Stimulated activated naive CD8-positive, alpha-beta T cell treated with anti-CD3 and anti-CD28 coated beads, Interleukin-15, Interleukin-2, amounts not matched to agents 100 ng/mL and 50 ng/mL, for 24 hours (primary cell): ENCODE measurements at regions not wholly inside any gene's neighbourhood (a gene's known extent, or its start where the extent isn't known, plus 50 kb on each side); places are given as distances from the start of the nearest gene placed in this dataset.
"Not testable (repeated sequence)": the region's sequence is repeated elsewhere in the genome, so short reads cannot be mapped to it uniquely, and the experiment has no call there.

Source experiments
- H3K27ac Mint-ChIP-seq: one replicate; pipeline ENCODE4 v1.8.0; 2021; ENCODE audit warnings: mild to moderate bottlenecking, mixed read lengths
- H3K27me3 Mint-ChIP-seq: one replicate; pipeline ENCODE4 v1.8.0; 2021; ENCODE audit warnings: mixed read lengths
- H3K36me3 Mint-ChIP-seq: one replicate; pipeline ENCODE4 v1.8.0; 2021; ENCODE audit warnings: low read depth, mixed read lengths
- H3K4me1 Mint-ChIP-seq: one replicate; pipeline ENCODE4 v1.8.0; 2021; ENCODE audit warnings: low read depth, mixed read lengths
- H3K4me3 Mint-ChIP-seq: one replicate; pipeline ENCODE4 v1.8.0; 2021; ENCODE audit warnings: mild to moderate bottlenecking, mixed read lengths
- H3K9me3 Mint-ChIP-seq: one replicate; pipeline ENCODE4 v1.8.0; 2021; ENCODE audit warnings: mixed read lengths

GRCh38 chr18:73006331-73006730 is 138.5 kb upstream of the NETO1 start:
- H3K27ac Mint-ChIP-seq, result no peak overlapping the region
- peaks cover 8% of the 10 kb centered on the region for H3K4me1 Mint-ChIP-seq
- no peaks in the 10 kb centered on the region for H3K36me3 Mint-ChIP-seq
- H3K4me3 Mint-ChIP-seq, result no peak overlapping the region
- peaks cover 22% of the 10 kb centered on the region for H3K9me3 Mint-ChIP-seq
- no peaks in the 10 kb centered on the region for H3K27me3 Mint-ChIP-seq

DNA sequence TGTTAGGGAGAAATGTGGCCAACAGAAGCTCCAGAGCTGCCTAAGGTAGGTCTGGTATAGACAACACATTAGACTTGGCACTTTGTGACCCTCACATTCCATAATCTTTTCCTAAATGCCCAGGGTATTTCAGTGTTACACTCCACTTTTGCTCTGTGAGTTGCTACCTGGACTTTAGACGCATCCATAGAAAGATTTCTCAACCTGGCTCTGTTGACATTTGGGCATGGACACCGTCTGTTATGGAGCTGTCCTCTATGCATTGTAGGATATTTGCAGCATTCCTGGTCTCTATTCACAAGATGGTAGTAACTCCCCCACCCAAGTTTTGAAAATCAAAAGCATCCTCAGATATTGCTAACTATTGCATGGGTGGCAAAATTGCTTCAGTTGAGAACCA is 136.5 kb upstream of the NETO1 start:
- peaks cover 22% of the 10 kb centered on the region for H3K9me3 Mint-ChIP-seq
- no peaks in the 10 kb centered on the region for H3K27me3 Mint-ChIP-seq
- H3K4me3 Mint-ChIP-seq, result no peak overlapping the region
- H3K4me1 Mint-ChIP-seq, result peaks cover 8% of the 10 kb centered on the region
- H3K27ac Mint-ChIP-seq, result no peak overlapping the region
- no peaks in the 10 kb centered on the region for H3K36me3 Mint-ChIP-seq

DNA sequence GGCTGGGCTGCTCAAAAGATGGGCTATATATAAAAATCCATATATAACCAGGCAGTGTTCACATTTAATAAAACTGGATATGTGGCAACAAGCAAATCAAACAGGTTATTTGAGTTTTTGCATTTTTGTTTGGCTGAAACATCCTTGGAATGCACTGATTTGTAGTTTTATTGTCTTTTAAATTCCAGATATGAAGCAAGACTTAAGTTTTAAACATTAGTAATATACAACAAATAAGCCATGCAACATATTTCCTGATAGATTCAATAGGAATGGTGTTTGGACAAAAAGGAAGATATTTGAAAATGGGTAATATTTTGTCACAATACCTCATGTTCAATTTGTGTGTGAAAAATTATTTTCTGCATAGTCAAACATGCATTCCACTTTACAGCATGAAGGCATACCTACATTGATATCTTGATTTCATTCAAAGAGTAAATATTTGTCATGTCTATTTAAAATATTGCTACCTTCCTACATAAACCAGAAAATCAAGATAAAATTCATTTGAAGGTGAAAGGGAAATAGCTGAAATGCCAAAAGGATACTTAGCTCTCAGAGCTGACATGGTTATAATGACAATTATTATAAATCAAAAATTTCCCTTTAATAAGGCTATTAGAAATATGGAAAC is 132.3 kb upstream of the NETO1 start:
- Mint-ChIP-seq H3K4me3 (no peak overlapping the region), H3K36me3 (no peaks in the 10 kb centered on the region), H3K9me3 (peaks cover 16% of the 10 kb centered on the region), H3K27ac (no peak overlapping the region), H3K4me1 (no peaks in the 10 kb centered on the region), H3K27me3 (no peaks in the 10 kb centered on the region)

DNA sequence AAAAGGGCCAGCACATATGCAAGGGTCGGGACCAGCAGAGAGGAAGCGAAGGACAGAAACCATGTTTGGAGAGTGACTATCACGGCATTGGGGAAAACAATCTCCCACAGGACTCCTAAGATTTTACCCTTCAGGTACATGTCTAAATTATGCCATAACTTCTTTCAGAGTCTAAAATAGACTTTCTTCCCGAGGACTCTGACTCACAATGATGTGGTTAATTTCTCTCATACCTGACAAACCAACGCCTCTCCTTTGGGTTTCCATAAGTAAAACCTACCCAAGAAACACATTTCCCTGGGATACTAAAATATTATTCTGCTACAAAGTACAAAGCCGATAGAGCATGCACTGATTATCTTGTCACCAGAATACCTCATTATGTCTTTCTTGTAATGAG is 127.8 kb upstream of the NETO1 start:
- H3K4me1 Mint-ChIP-seq, result no peaks in the 10 kb centered on the region
- H3K27me3 Mint-ChIP-seq, result no peaks in the 10 kb centered on the region
- H3K36me3 Mint-ChIP-seq, result no peaks in the 10 kb centered on the region
- peaks cover 8% of the 10 kb centered on the region for H3K9me3 Mint-ChIP-seq
- no peak overlapping the region for H3K27ac Mint-ChIP-seq
- H3K4me3 Mint-ChIP-seq, result no peak overlapping the region

DNA sequence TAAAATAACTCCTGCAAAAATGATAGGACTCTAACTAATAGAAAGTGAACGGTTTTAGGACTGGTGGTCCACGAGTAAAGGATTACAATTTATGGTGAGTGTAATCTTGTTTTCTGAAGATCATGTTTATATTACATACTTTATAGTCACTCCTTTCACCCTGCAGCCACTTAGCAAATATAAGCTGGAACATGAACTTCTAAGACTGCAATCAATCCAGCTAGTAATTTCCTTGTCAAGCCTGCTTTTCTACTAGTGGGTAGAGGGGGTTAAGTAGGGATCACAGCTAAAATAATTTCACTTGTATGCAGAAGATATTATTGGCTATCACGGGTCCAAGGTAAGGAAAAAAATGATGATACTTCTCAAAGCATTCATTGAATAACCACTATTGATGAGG is 125.5 kb upstream of the NETO1 start:
- Mint-ChIP-seq H3K9me3 (peaks cover 8% of the 10 kb centered on the region), H3K27ac (no peak overlapping the region), H3K4me1 (no peaks in the 10 kb centered on the region), H3K27me3 (no peaks in the 10 kb centered on the region), H3K36me3 (no peaks in the 10 kb centered on the region), H3K4me3 (no peak overlapping the region)

- Mint-ChIP-seq H3K4me1 (no peaks in the 10 kb centered on the region), H3K4me3 (no peak overlapping the region), H3K36me3 (no peaks in the 10 kb centered on the region), H3K27ac (no peak overlapping the region), H3K9me3 (no peaks in the 10 kb centered on the region), H3K27me3 (no peaks in the 10 kb centered on the region)
Observed at GRCh38 chr18:72991379-72991778, 123.6 kb upstream of the NETO1 start.

DNA sequence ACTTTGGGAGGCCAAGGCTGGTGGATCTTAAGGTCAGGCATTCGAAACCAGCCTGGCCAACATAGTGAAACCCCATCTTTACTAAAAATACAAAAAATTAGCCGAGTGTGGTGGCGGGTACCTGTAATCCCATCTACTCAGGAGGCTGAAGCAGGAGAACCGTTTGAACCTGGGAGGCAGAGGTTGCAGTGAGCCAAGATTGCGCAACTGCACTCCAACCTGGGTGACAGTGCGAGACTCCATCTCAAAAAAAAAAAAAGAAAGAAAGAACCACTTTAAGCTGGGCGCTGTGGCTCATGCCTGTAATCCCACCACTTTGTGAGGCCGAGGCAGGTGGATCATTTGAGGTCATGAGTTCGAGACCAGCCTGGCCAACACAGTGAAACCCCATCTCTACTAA is 119.8 kb upstream of the NETO1 start:
- H3K36me3 Mint-ChIP-seq, H3K4me3 Mint-ChIP-seq, H3K4me1 Mint-ChIP-seq, H3K9me3 Mint-ChIP-seq, H3K27me3 Mint-ChIP-seq, H3K27ac Mint-ChIP-seq: not testable (repeated sequence)

GRCh38 chr18:72986103-72986502 is 118.3 kb upstream of the NETO1 start:
- Mint-ChIP-seq H3K36me3 (no peaks in the 10 kb centered on the region), H3K4me3 (no peak overlapping the region), H3K9me3 (peaks cover 7% of the 10 kb centered on the region), H3K27me3 (no peaks in the 10 kb centered on the region), H3K4me1 (no peaks in the 10 kb centered on the region), H3K27ac (no peak overlapping the region)

- H3K27ac Mint-ChIP-seq, result no peak overlapping the region
- no peaks in the 10 kb centered on the region for H3K27me3 Mint-ChIP-seq
- no peak overlapping the region for H3K4me3 Mint-ChIP-seq
- H3K36me3 Mint-ChIP-seq, result no peaks in the 10 kb centered on the region
- H3K4me1 Mint-ChIP-seq, result no peaks in the 10 kb centered on the region
- H3K9me3 Mint-ChIP-seq, result peaks cover 7% of the 10 kb centered on the region
Observed at GRCh38 chr18:72985686-72986085, 117.9 kb upstream of the NETO1 start.

- H3K4me3 Mint-ChIP-seq, result no peak overlapping the region
- H3K4me1 Mint-ChIP-seq, result no peaks in the 10 kb centered on the region
- H3K36me3 Mint-ChIP-seq, result no peaks in the 10 kb centered on the region
- H3K9me3 Mint-ChIP-seq, result peaks cover 7% of the 10 kb centered on the region
- no peaks in the 10 kb centered on the region for H3K27me3 Mint-ChIP-seq
- H3K27ac Mint-ChIP-seq, result no peak overlapping the region
Observed at GRCh38 chr18:72984290-72984689, 116.5 kb upstream of the NETO1 start.

DNA sequence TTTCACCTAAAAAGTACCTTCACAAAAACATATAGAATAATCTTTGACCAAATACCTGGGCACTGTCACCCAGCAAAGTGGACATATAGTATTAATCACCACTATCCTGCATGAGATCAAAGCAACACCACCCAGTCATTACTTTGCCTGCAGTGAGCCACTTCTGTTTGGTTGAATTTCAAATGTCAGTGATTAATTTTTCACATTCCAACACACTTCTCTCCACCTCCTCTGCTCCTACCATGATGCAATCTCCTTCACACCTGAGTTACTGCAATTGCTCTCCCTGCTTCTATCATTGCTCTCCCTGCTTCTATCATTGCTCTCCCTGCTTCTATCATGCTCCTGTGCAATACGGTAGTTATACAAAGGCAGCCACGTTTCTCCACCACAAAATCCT is 106.1 kb upstream of the NETO1 start:
- Mint-ChIP-seq H3K9me3 (peaks cover 7% of the 10 kb centered on the region), H3K36me3 (no peaks in the 10 kb centered on the region), H3K4me3 (no peak overlapping the region), H3K27me3 (no peaks in the 10 kb centered on the region), H3K27ac (no peak overlapping the region), H3K4me1 (no peaks in the 10 kb centered on the region)

DNA sequence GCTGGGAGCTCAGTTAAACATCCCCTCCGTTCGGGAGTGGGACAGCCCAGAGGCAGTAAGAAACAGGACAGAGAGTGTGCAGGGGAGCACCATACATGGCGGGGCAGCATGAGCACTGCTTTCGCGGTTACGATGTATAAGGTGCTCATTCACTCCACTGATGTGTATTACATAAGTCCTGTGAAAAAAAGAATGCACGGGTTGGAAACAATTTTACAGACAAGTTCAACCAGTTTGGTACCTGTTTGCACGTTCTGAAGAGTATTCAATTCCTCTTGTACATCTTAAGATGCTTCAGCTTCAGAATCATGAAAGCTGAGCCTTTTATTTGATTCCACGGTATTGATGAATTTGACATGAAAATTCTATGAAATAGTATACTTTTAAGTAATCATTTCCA is 97.8 kb upstream of the NETO1 start:
- no peaks in the 10 kb centered on the region for H3K4me1 Mint-ChIP-seq
- H3K36me3 Mint-ChIP-seq, result no peaks in the 10 kb centered on the region
- no peak overlapping the region for H3K4me3 Mint-ChIP-seq
- H3K27ac Mint-ChIP-seq, result no peak overlapping the region
- H3K9me3 Mint-ChIP-seq, result peaks cover 15% of the 10 kb centered on the region
- no peaks in the 10 kb centered on the region for H3K27me3 Mint-ChIP-seq

DNA sequence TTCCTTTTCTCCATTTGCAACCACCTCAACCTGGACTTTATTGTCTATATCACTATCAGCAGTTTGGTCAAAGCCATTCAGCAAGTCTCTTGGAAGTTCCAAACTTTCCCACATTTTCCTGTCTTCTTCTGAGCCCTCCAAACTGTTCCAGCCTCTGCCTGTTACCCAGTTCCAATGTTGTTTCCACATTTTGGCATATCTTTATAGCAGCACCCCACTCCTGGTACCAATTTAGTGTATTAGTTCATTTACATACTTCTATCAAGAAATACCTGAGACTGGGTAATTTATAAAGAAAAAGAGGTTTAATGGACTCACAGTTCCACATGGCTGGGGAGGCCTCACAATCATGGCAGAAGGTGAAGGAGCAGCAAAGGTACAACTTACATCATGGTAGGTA is 90.4 kb upstream of the NETO1 start:
- not testable (repeated sequence) for H3K36me3 Mint-ChIP-seq, H3K27ac Mint-ChIP-seq, H3K4me3 Mint-ChIP-seq, H3K27me3 Mint-ChIP-seq, H3K4me1 Mint-ChIP-seq
- H3K9me3 Mint-ChIP-seq, result peaks cover 30% of the 10 kb centered on the region

GRCh38 chr18:72948439-72948838 is 80.7 kb upstream of the NETO1 start:
- H3K36me3 Mint-ChIP-seq, result no peaks in the 10 kb centered on the region
- H3K4me3 Mint-ChIP-seq, result no peak overlapping the region
- H3K4me1 Mint-ChIP-seq, result no peaks in the 10 kb centered on the region
- no peak overlapping the region for H3K27ac Mint-ChIP-seq
- H3K27me3 Mint-ChIP-seq, result no peaks in the 10 kb centered on the region
- H3K9me3 Mint-ChIP-seq, result peaks cover 1% of the 10 kb centered on the region

DNA sequence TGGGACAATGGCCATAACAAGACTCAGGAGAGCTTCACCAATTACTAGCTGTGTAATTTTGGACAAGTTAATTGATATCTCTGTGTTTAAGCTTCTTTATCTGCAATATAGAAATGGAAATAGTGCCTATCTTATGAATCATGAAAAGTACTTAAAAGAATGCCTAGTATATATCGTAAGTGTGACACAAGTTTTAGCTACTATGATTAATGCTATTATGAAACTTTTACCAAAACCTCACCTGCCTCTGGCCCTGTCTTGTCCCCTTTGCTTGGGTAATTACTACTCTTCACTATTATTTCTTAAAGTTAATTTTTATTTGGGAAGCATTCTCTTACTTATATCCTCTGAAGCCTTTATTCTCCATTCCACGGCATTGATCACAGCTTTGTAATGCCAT is 75.0 kb upstream of the NETO1 start:
- Mint-ChIP-seq H3K4me1 (no peaks in the 10 kb centered on the region), H3K9me3 (peaks cover 3% of the 10 kb centered on the region), H3K27me3 (no peaks in the 10 kb centered on the region), H3K4me3 (no peak overlapping the region), H3K36me3 (no peaks in the 10 kb centered on the region), H3K27ac (no peak overlapping the region)

- H3K27me3 Mint-ChIP-seq, result no peaks in the 10 kb centered on the region
- no peak overlapping the region for H3K4me3 Mint-ChIP-seq
- H3K36me3 Mint-ChIP-seq, result no peaks in the 10 kb centered on the region
- no peaks in the 10 kb centered on the region for H3K4me1 Mint-ChIP-seq
- H3K27ac Mint-ChIP-seq, result no peak overlapping the region
- peaks cover 3% of the 10 kb centered on the region for H3K9me3 Mint-ChIP-seq
Observed at GRCh38 chr18:72940986-72941385, 73.2 kb upstream of the NETO1 start.
